IPS-18a (cell line): ENCODE measurements at regions not wholly inside any gene's neighbourhood (a gene's known extent, or its start where the extent isn't known, plus 50 kb on each side); places are given as distances from the start of the nearest gene placed in this dataset.

Experiments
- H3K27ac ChIP-seq: one replicate; pipeline ENCODE4 v1.5.1; 2013; ENCODE audit warnings: low read length
- H3K27me3 ChIP-seq: one replicate; pipeline ENCODE4 v1.6.1; 2013; ENCODE audit warnings: mild to moderate bottlenecking, low read length; ENCODE audit not compliant: control insufficient read depth, insufficient read depth
- H3K36me3 ChIP-seq: one replicate; pipeline ENCODE4 v1.6.1; 2013; ENCODE audit warnings: low read depth, low read length; ENCODE audit not compliant: control insufficient read depth
- H3K4me1 ChIP-seq: one replicate; pipeline ENCODE4 v1.6.1; 2013; ENCODE audit warnings: low read depth, low read length; ENCODE audit not compliant: control insufficient read depth
- H3K4me3 ChIP-seq: one replicate; pipeline ENCODE4 v1.5.1; 2013; ENCODE audit warnings: low read length
- H3K9ac ChIP-seq: one replicate; pipeline ENCODE4 v1.6.1; 2013; ENCODE audit warnings: mild to moderate bottlenecking, low read length, moderate library complexity
- H3K9me3 ChIP-seq: one replicate; pipeline ENCODE4 v1.6.1; 2013; ENCODE audit warnings: low read depth, low read length; ENCODE audit not compliant: control insufficient read depth

DNA sequence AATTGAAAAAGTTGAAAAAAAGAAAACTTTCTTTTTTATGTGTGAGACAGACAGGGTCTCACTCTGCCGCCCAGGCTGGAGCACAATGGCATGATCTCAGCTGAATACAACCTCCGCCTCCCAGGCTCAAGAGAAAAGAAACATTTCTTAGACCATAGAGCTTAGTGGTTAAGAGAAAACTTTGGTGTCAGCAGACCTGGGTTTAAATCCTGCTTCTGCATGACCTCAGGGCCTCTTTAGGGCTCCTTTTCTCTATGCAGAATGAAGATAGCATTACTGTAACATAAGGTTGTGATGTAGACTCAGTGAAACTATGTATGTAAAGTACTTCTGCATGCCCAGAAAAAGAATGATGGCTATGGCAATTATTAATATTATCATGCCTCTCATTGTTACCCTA, 104.7 kb upstream of the NUDT4 start:
- Histone ChIP-seq H3K27ac (no peak overlapping the region), H3K4me1 (no peaks in the 10 kb centered on the region), H3K4me3 (no peak overlapping the region)

DNA sequence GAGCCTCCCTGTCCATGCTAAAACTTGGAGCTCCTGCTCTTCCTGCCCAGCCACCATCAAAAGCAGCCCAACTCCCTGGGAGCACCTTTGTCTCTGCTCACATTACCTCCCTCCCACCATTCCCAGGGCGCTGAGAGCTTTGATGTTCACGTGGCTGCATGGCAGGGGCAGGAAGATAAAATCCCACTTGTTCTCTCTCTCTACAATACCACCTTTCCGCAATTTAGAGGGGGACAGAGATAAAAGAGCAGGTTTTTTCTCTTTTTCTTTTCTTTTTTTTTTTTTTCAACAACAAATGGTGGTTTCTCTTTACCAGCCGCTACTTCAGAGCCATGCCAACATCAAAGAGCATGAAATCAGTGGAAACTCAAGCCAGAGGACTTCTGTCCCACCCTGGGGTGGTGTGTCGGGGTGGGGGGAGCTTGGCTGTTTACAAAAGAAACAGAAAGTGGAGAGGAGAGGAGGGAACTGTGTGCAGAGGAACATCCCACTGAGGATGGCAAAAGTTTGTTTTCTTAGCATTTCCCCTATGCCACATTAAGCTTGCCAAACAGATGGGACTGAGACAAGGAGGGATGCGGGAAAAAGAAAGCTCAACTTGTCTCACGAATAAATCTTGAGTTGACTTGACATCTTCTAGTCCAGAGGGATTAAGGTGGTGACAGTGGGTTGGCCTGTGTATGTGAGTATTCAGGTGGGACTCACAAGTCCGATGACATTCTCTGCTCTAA, 103.7 kb upstream of the NUDT4 start:
- Histone ChIP-seq H3K4me3 (no peak overlapping the region), H3K9ac (no peak overlapping the region), H3K4me1 (no peaks in the 10 kb centered on the region), H3K27me3 (no peaks in the 10 kb centered on the region), H3K27ac (no peak overlapping the region), H3K9me3 (no peaks in the 10 kb centered on the region), H3K36me3 (no peaks in the 10 kb centered on the region)

More for the DNA sequence above, 104.7 kb upstream of the NUDT4 start:
- Histone ChIP-seq H3K36me3 (no peaks in the 10 kb centered on the region), H3K27me3 (no peaks in the 10 kb centered on the region), H3K9me3 (no peaks in the 10 kb centered on the region), H3K9ac (no peak overlapping the region)

DNA sequence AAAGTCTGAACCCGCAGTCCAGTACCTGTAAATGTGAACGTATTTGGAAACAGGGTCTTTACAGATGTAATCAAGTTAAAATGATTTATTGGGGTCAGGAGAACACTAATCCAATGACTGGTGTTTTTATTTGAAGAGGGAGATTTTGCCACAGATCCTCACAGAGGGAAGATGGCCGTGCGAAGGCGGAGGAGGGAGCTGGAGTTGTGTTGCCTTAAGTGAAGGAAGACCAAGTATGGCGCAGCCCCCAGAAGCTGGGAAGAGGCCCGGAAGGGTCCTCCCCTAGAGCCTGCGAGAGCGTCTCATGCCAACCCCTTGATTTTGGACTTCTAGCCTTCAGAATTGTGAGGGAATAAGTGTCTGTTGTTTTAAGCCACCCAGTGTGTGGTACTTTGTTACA, 102.8 kb upstream of the NUDT4 start:
- Histone ChIP-seq H3K4me3 (no peak overlapping the region), H3K9ac (no peak overlapping the region), H3K9me3 (no peaks in the 10 kb centered on the region), H3K36me3 (no peaks in the 10 kb centered on the region), H3K27me3 (no peaks in the 10 kb centered on the region), H3K27ac (no peak overlapping the region), H3K4me1 (no peaks in the 10 kb centered on the region)

DNA sequence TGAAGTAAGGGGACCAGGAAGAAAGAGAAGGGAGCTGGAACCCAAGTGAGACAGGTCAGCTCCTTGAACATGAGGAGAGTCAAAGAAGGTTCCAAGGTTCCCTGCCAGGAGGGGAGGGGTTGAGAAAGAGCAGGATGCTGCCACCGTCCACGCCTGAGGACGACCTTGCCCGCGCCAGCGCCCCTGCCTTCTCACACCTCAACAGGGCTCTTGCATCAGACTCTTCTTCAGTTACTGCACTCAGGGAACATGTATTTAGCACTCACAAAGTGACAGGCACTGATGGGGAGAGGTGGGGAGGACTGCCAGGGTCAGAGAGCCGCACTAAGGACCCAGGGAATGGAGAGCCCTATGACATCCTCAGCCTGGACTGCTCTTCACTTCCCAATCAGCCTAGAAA, 102.1 kb upstream of the NUDT4 start:
- Histone ChIP-seq H3K36me3 (no peaks in the 10 kb centered on the region), H3K4me3 (no peak overlapping the region), H3K4me1 (no peaks in the 10 kb centered on the region)

DNA sequence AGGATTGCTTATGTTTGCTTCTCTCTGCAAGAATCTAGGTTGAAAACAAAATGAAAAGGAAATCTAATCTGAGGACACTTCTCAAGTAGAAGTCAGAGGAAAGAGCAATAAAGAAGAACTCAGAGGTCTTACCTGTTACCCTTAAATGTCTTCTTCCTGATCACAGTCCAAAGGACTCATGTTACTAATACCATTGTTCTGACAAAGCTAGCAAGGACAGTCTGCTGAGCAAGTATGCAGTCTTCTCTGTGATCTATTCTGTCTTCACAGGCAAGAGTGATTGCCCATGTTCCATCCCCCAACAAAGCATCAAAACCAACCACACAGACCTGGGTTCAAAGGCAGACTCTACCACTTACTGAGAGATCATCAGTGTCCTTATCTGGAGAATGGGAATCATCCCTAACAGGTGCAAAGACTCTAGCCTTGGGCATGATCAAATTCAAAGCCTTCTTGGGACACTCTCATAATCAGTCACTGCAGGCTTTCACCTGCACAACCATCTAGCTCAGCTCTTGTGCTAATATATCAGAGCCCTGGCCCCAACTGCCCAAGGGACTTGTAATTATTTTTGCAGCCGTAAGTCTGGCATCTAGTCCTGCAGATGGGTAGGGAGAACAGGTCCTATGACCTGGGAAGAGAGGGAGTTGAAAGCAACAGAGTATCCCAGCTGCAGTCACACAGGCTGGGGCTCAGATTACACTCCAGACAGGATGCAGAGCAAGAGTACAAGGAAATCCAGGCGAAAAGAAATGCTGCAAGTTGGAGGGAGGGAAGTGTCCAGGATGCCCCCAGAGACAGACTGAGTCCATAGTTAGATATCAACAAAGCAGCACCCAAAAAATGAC, 97.9 kb upstream of the NUDT4 start:
- Histone ChIP-seq H3K9ac (no peak overlapping the region), H3K36me3 (no peaks in the 10 kb centered on the region), H3K27me3 (no peaks in the 10 kb centered on the region), H3K27ac (no peak overlapping the region), H3K4me1 (no peaks in the 10 kb centered on the region), H3K4me3 (no peak overlapping the region), H3K9me3 (no peaks in the 10 kb centered on the region)

More for the DNA sequence above, 102.1 kb upstream of the NUDT4 start:
- Histone ChIP-seq H3K27me3 (no peaks in the 10 kb centered on the region), H3K27ac (no peak overlapping the region), H3K9ac (no peak overlapping the region), H3K9me3 (no peaks in the 10 kb centered on the region)

DNA sequence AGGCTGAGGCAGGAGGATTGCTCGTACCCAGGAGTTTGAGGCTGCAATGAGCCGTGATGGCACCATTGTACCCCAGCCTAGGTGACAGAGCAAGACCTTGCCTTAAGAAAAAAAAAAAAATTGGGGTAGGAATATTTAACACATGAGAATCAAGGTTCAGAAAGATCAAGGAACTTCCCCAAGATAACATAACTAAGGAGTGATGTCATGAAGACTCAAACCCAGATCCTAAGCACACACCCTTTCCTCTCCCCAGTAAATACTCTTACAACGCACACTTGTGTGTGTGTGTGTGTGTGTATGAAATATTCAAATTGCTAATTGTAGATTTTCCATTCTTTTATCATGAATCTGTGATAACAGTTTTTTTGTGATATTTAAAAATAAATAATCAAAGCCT, 90.6 kb upstream of the NUDT4 start:
- Histone ChIP-seq H3K36me3 (no peaks in the 10 kb centered on the region), H3K4me1 (no peaks in the 10 kb centered on the region), H3K9ac (no peak overlapping the region), H3K27ac (no peak overlapping the region), H3K9me3 (no peaks in the 10 kb centered on the region), H3K27me3 (no peaks in the 10 kb centered on the region), H3K4me3 (no peak overlapping the region)

DNA sequence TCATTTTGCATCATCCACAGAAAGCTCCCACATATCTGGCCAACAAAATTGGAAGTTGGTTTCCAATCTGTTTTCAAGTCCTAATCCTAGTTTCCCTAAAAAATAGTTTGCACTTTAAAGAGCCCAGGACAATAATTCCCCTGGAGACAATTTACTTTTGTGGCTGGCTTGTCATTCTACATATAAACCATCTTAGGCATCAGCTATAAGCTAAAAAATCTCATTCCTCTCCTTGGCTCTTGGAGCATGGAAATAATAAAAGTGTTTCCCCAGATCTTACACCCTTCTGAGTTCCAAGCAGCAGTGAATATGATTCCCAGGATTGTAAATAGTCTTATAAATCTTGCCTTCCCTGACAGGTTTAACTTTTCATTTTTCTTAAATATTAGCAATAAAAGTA, 89.1 kb upstream of the NUDT4 start:
- Histone ChIP-seq H3K27ac (no peak overlapping the region), H3K4me3 (no peak overlapping the region), H3K4me1 (no peaks in the 10 kb centered on the region), H3K9ac (no peak overlapping the region), H3K9me3 (no peaks in the 10 kb centered on the region), H3K27me3 (no peaks in the 10 kb centered on the region), H3K36me3 (no peaks in the 10 kb centered on the region)

DNA sequence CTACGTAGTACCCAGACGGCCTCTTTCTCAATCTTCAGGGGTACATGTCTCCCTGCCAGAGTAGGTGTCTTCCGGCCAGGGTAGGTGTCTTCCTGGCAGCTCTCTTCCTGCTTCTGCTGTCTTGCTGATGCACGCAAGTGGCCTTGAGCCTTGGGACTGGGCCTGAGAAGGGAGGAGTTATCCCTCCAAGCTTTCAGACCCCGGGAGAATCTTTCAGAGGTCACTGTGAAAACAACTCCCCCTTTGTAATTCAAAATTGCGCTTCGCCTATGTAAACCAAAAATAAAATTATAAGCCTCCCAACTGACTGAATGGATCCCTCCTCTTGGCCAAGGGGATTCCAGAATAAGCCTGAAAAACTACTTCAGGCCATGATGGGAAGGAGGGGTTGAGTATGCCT, 87.3 kb upstream of the NUDT4 start:
- Histone ChIP-seq H3K4me1 (no peaks in the 10 kb centered on the region), H3K27me3 (no peaks in the 10 kb centered on the region), H3K9ac (no peak overlapping the region), H3K36me3 (no peaks in the 10 kb centered on the region), H3K9me3 (no peaks in the 10 kb centered on the region), H3K4me3 (no peak overlapping the region), H3K27ac (no peak overlapping the region)

DNA sequence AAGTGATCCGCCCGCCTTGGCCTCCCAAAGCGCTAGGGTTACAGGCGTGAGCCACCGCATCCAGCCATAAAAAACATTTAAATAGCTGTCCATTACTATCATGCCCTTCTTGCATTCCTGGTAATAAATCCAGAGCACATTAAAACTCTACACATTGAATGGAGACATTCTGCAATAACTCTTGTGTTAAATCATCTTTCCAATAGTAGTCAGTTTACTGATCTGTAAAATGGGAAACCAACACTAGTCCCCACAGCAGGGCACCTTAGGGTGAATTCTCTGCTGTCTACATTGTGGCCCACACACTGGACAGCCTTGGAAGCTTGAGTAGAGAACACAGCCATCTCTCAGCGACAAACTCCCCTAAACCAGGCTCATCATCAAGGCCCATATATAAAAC, 85.5 kb upstream of the NUDT4 start:
- Histone ChIP-seq H3K27ac (no peak overlapping the region), H3K9me3 (no peaks in the 10 kb centered on the region), H3K9ac (no peak overlapping the region), H3K27me3 (no peaks in the 10 kb centered on the region), H3K4me1 (no peaks in the 10 kb centered on the region), H3K36me3 (no peaks in the 10 kb centered on the region), H3K4me3 (no peak overlapping the region)

DNA sequence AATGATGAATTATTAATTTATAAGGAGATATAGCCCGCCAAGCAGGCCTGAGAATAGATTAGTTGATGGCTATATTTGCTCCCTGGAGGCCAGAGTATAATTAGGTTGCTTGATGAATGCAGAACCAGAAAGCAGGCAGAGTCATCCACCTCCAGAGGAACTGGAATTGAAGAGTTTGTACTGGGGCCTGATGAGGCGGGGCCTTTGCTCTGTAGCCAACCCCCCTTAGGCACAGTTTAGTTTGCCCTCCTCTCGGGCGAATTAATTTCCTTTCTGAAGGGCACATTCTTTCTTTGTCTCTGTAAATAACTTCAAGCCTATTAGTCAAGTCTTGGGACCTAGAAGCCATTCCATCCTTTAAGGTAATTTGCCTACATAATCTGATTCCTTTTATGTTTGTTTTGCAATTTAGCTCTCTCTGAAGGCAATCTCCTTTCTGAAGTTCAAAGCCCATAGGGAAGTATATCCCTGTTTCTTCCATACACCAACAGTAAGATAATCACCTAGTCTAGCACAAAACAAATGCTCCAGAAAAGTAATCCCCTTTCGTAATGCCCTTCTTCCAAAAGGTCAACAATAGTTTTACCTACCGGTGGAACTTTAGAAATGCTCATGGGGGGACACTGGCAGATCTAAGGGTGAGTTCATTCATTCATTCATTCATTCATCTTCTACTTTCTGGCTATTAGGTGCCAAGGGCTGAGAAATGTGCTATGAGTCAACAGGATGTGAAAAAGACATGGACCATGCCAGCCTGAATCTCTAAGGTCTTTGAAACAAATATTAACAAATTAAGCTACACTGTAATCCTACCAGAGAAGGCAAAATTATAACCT, 84.8 kb upstream of the NUDT4 start:
- H3K4me3 ChIP-seq: no peak overlapping the region
- H3K36me3 ChIP-seq: no peaks in the 10 kb centered on the region
- H3K27ac ChIP-seq: no peak overlapping the region
- H3K9ac ChIP-seq: no peak overlapping the region
- H3K9me3 ChIP-seq: no peaks in the 10 kb centered on the region
- H3K27me3 ChIP-seq: no peaks in the 10 kb centered on the region
- H3K4me1 ChIP-seq: no peaks in the 10 kb centered on the region

DNA sequence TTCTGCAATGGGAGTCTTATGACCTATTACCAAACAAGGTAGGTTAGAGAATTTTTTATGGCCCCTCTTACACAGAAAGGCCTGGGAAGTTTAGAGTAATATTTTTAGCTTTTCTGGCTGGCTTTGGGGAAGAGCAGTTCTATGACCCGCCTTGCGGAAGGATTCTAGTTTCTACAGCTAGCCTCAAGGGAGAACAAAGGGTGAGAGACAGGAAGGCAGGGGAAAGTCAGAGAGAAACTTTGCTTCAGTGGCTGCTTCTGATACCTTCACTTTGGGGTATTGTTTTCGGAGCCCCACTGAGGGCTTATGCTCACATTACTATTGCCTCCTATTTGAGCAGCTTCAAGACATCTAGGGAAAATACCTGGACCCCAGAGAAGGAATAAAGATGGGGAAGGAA, 80.7 kb upstream of the NUDT4 start:
- no peaks in the 10 kb centered on the region for H3K4me1 ChIP-seq
- H3K4me3 ChIP-seq: no peak overlapping the region
- no peaks in the 10 kb centered on the region for H3K27me3 ChIP-seq
- H3K36me3 ChIP-seq: no peaks in the 10 kb centered on the region
- no peaks in the 10 kb centered on the region for H3K9me3 ChIP-seq
- H3K9ac ChIP-seq: no peak overlapping the region
- H3K27ac ChIP-seq: no peak overlapping the region
